Colonic mucosa (tissue), 4 donors: ENCODE measurements at regions not wholly inside any gene's neighbourhood (a gene's known extent, or its start where the extent isn't known, plus 50 kb on each side); places are given as distances from the start of the nearest gene placed in this dataset.

Source experiments
- DNase-seq: peaks from one replicate; pipeline ENCODE4 v3.0.0-alpha.2; 2020
- H3K27ac ChIP-seq: fragments of 200-600 bp; one replicate; pipeline ENCODE4 v1.8.0; 2021
- H3K27me3 ChIP-seq: fragments of 200-600 bp; one replicate; pipeline ENCODE4 v1.8.0; 2021
- H3K36me3 ChIP-seq: fragments of 200-600 bp; one replicate; pipeline ENCODE4 v1.8.0; 2021
- H3K4me1 ChIP-seq: fragments of 200-600 bp; one replicate; pipeline ENCODE4 v1.8.0; 2021; ENCODE audit warnings: mild to moderate bottlenecking
- H3K4me3 ChIP-seq: fragments of 200-600 bp; one replicate; pipeline ENCODE4 v1.8.0; 2021
- H3K9ac ChIP-seq, 2 donors: one replicate each; pipeline ENCODE4 v1.7.0; 2013; ENCODE audit warnings: control low read depth in 2 of 2, low read depth in 2 of 2, low read length in 2 of 2
- H3K9me3 ChIP-seq: fragments of 200-600 bp; one replicate; pipeline ENCODE4 v1.8.0; 2021
- CTCF ChIP-seq: fragments of 200-600 bp; IDR thresholded peaks from one replicate; pipeline ENCODE4 v1.8.0; 2022; ENCODE audit warnings: antibody characterized with exemption, mild to moderate bottlenecking
- intact Hi-C: fragments of 100-400 bp; cut with DNase I; formaldehyde crosslinking; loops from one replicate; pipeline ENCODE4 v1.14.1; 2022
- donor health status: healthy.
- donor health status: DM: no; HTN: no; CAD: no.
- donor health status: DM: no; HTN: no; CAD: no.

- intact Hi-C loops, result no loop called here
- no peak for TF ChIP-seq CTCF
Measured at GRCh38 chr4:155616117-155616516, 50.5 kb upstream of the GUCY1A1 start.

GRCh38 chr4:155615081-155615887 lies 51.4 kb upstream of the GUCY1A1 start:
- Histone ChIP-seq H3K9ac (no peak overlapping the region), H3K27me3 (no peaks in the 10 kb centered on the region), H3K4me3 (no peak overlapping the region), H3K9me3 (no peaks in the 10 kb centered on the region), H3K27ac (no peak overlapping the region), H3K4me1 (no peaks in the 10 kb centered on the region), H3K36me3 (no peaks in the 10 kb centered on the region)
- TF ChIP-seq CTCF, result no peak
- intact Hi-C loops, result no loop called here
- no peak for DNase-seq

More at GRCh38 chr4:155616117-155616516, 50.5 kb upstream of the GUCY1A1 start:
- H3K9me3 ChIP-seq, result no peaks in the 10 kb centered on the region
- H3K4me3 ChIP-seq, result no peak overlapping the region
- no peaks in the 10 kb centered on the region for H3K4me1 ChIP-seq
- no peak overlapping the region for H3K9ac ChIP-seq
- H3K27ac ChIP-seq, result no peak overlapping the region
- H3K36me3 ChIP-seq, result no peaks in the 10 kb centered on the region
- H3K27me3 ChIP-seq, result no peaks in the 10 kb centered on the region
- no peak for DNase-seq

GRCh38 chr4:155614111-155614762 lies 52.4 kb upstream of the GUCY1A1 start:
- intact Hi-C loops, result no loop called here
- DNase-seq, result no peak
- Histone ChIP-seq H3K9ac (no peak overlapping the region), H3K27ac (no peak overlapping the region), H3K36me3 (no peaks in the 10 kb centered on the region), H3K27me3 (no peaks in the 10 kb centered on the region), H3K4me1 (no peaks in the 10 kb centered on the region), H3K9me3 (no peaks in the 10 kb centered on the region), H3K4me3 (no peak overlapping the region)
- no peak for TF ChIP-seq CTCF

GRCh38 chr4:155612074-155612473 lies 54.6 kb upstream of the GUCY1A1 start:
- Histone ChIP-seq H3K9me3 (no peaks in the 10 kb centered on the region), H3K36me3 (no peaks in the 10 kb centered on the region), H3K27ac (no peak overlapping the region), H3K4me3 (no peak overlapping the region), H3K9ac (no peak overlapping the region), H3K4me1 (no peaks in the 10 kb centered on the region), H3K27me3 (no peaks in the 10 kb centered on the region)
- no peak for DNase-seq
- intact Hi-C loops, result no loop called here
- TF ChIP-seq CTCF, result no peak

GRCh38 chr4:155611501-155611900 lies 55.1 kb upstream of the GUCY1A1 start:
- no peaks in the 10 kb centered on the region for H3K27me3 ChIP-seq
- TF ChIP-seq CTCF, result no peak
- H3K4me3 ChIP-seq, result no peak overlapping the region
- intact Hi-C loops, result no loop called here
- H3K9me3 ChIP-seq, result no peaks in the 10 kb centered on the region
- H3K4me1 ChIP-seq, result no peaks in the 10 kb centered on the region
- no peak overlapping the region for H3K9ac ChIP-seq
- DNase-seq, result no peak
- no peaks in the 10 kb centered on the region for H3K36me3 ChIP-seq
- H3K27ac ChIP-seq, result no peak overlapping the region
